ENCODE measurements at regions not wholly inside any gene's neighbourhood (a gene's known extent, or its start where the extent isn't known, plus 50 kb on each side); places are given as distances from the start of the nearest gene placed in this dataset.

DNA sequence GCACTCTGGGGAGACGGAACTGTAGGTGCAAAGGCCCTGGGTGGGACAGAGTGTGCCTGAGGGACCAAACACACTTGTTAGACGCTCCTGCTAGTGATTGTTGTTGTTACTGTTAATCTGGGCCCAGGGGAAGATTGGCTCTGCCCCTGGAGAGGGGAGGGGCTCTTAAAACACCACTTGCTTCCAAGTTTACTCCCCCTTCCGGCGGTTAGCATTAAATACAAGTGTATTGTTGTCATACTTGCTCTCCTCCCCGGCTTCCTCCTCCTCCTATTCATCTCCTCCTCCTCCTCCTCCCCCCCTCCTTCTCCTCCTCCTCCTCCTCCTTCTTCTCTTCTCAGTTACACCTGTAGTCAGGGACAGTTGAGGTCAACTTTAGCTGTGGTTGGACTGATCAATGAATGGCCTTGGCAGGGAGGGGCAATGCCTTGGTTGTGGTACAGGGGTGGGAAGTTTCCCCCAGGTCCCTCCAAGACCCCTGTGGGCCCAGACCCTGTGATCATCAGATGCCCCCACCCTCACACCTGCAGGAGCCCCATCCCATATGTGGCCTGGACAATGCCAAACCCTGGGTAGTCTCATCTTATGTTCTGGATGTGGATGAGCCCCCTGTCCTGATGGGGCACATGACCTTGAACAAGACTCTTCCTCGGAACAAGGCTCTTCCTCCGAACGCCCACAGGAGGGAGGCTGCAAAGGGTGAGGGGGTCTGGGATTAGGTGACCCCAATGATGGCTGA lies 217.3 kb downstream of the PTPRU start:
- no peak for DNase-seq

DNA sequence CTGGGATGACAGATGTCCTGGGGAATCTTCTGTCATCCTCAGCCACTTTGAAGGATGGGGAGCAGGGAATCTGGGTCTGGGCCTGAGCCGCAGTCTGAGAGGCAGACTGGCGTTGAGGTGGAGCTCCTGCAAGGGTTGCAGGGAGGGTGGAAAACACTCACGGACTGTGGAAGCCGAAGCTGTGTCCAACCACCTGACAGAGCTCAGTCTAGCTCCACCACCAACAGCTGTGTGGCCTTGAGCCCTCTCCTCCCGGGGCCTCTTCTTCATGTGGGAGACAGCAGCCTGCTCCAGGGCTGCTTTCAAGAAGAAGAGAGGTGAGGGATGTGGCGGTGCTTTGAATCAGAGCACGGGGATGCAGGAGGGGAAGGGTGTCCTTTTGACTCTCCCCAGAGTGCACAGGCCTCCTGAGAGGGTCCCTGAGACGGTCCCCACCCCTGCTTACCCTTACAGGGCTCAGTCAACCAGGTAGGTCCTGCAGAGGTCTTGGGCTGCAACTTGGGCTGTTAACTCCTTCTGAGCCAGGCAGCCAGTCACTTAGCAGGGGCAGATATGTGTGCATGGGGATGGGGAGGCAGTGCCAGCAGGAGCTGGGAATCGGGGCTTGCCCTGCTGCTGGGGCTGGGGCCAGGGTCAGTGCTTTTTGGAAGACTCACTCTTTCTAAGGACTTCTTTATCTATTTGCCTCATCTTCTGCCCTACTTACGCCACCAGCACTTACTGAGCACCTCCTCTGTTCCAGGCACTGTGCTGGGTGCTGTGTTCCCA lies 216.3 kb downstream of the PTPRU start:
- DNase-seq: no peak

DNA sequence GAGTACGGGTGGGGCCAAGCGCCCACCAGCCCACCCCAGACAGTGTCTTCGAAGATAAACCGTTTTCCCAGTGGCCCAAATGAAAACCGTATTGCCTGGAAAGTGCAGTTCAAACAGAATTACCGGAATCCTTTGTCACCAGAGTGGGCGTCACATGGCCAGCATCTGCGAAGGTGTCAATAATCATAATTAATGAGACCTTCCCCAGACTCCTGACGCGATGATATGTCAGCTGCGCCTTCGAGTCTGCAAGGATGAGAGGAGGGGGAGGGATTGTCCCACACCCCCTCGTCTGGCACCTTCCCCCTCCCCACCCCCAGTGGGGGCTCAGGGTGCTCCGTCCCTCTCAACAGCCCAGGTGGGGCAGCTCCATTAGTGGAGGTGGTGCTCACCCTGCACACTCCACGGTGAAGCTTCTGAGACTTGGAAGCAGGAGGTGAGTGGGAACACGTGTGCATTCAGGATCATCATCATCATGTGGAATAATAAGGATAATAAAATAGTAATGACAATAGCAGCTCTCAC lies 215.1 kb downstream of the PTPRU start:
- no peak for DNase-seq

DNA sequence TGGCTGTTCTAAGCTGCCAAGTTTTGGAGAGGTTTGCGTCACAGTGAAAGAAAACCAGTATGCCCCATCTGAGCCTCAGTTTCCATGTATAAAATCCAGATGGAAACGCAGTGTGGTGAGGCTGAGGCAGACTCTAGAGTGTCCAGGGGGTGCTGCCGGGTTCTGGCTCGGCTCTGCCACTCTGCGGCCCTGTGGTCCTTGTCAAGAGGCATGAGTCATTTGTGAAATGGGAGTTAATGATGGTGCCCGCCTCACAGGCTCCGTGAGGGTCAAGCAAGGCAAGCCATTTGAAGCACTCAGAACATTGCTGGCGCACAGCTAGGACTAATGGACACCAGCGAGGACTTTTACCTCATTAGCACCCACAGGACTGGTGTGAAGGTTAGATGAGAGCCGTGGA lies 214.3 kb downstream of the PTPRU start:
- DNase-seq: no peak

DNA sequence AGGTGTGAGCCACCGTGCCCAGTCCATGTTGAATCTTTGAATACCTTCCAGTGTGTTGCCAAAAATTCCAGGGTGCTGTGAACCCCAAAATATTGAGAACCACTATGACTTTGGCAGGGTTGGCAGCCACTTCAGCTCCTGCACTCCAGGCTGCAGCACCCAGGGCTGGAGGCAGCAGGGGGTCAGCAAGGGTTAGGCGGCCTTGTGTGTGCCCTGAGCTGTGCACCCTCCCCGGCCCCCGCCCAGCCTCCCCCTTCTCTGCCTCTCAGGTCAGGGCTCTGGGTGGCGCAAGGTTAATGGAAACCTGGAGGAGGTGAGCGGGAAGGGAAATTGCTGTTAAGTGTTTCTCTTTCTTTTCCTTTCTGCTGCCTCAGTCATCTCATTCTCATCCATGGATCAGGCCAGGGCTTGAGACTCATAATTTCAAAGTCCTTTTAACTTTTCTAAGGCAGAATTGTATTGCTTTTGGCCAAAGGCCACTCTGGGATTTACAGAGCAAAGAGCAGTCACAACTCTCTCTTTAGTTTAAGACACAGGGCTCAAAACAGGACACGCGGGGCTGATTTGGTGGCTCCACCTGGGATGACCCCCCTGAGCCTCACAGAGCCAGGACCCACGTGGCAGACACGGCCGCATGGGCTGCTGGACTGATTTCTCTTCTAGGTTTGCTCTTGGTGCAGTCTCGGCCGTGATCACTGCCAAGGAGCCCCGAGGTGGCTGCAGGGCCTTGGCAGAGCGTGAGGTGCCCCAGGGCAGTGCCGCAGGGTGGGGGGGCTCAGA lies 212.3 kb downstream of the PTPRU start:
- DNase-seq: no peak

DNA sequence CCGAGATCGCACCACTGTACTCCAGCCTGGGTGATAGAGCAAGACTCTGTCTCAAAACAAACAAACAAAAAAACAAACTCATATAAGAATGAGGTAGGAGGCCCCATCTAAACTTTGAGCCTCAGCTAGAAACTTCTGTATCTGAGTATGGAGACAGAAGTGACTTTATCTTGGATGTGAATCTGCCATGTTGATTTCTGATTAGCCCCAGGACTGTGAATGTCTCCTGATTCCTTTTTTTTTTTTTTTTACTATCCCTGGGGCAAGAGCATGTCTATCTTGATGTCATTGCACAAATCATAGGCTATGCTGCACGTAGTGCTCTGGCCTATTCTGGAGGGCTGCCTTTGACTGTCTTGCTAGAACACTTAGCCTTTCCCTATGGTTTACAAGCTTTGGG lies 211.0 kb downstream of the PTPRU start:
- no peak for DNase-seq

DNA sequence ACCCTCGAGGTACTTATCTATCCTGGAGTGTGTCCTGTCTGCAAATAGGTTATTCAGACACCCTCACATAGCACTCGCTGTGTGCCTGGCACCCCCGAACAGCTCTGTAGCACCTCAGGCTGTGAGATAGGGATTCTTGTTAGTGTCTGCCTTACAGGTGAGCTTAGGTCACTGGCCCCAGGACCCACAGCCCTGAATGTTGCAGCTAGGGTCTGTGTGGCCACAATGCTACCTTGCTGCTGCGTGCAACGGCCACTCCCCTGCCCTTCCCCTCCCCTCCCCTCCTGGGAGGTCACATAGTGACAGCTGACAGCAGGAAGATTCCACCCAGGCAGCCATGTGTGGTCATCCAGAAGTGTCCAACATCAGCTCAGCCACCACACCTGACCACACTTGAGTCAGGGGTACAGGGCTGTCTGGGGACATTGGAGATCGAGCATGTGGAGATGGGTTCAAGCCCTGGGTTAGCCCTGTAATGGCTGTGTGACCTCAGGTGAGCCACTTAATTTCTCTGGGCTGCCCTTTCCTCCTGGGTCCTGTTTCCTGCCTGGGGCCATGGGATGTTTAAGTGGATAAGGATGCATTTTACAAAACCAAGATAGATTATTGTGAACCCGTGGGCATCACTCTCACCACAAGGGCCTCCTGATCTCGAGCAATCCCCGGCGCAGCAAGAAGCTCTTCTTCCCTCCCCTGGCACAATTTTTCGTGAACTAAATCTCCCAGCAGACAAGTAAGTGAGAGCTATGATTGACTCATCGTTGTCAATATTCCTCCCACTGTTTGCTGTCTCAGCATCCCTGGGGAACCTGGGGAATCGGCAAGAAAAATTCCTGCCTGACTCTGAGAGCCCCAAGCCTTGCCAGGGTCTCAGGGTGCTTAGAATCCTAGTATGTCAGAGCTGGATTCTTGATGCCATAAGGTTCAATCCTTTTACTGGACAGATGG lies 208.7 kb downstream of the PTPRU start:
- no peak for DNase-seq

DNA sequence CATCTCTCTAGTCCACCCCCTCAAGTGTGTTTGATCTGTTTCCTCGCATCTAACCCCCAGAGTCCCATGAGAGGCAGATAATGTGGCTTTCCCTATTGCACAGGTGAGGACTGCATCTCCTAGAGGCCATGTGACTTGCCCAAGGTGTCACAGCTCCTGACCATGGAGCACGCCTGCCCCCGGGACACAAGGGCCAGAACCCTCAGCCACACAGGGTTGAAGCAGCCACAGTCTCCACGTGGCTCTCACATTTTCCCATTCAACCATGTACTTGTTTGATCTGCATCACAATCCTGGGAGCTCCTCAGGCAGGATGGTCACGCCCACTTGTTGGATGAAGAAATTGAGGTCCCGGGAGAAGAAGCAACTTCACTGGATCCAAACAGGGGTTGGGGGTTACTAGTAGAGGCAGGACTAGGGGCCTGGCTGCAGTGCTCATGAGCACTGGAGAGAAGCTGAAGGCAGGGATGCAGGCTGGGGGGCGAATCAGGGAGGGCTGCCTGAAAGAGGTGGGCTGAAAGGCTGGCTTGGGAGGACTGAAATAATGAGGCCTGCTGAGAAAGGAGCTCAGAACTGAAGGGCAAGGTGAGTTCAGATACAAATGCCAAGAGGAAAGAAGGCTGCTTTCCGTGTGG lies 207.9 kb downstream of the PTPRU start:
- DNase-seq: no peak

DNA sequence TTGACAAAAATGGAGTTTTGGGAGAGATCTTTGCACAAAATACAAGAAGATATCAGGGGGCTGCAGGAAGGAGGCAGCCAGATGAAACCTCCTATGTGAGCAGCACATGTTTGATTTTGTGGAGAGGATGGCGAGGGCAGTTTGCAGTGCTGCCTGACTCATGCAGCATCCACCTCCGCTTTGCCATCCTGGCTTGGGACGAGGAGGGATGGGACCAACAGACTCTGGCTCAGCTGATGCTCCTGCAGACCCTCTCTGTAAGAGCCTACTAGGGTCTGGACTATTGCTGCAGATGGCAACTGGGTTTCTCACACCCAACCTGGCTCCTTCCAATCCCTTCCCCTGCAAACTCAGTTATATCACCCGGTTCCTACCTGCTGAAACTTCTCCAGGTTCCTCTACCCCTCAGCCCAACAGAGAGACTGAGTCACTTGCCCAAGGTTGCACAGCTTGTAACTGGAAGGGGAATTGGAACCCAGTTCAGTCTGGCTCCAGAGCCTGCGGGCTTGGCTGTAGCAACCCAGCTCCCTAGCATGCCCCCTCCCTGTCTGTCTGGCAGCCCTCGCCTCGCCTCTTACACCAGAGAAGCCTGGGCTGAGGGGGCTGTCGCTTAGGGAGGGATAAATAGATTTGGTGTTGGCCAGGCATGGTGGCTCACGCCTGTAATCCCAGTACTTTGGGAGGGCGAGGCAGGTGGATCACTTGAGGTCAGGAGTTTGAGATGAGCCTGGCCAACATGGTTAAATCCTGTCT lies 205.8 kb downstream of the PTPRU start:
- DNase-seq: no peak

DNA sequence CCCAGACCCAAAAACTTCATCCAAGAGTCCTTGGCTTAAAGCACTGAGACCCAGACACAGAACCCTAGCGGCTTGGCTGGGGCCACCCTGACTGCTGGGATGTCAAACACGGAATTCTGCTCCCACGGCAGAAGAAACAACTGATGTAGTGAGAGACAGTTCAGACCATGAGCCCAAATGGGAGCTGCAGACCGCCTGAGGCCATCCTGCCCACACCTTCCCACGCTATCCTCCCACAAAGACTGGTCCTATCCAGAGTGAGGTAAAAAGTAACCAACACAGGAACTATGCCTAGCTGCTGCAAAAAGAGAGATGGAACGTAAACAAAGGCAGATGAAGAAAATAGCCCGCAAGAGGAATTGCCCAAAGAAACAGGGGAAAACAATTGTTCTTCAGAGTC lies 203.3 kb downstream of the PTPRU start:
- no peak for DNase-seq

DNA sequence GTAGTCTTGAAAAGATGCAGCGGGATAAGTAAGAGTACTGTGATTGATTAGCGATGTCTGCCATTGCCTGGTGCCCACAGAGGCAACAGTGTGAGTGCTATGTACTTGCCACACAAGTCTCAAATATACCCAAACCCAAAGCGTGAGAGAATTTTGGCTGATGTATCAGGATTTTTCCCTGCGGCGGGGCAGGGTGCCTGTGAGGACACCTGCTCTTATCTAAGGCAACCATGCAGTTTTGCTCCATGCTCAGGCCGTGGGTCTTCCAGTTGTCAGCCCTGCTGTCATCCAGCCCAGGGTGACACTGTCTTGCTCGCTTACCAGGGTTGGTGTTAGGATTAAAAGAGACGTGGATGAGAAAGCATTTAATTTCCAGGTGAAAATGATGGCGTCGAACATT lies 202.7 kb downstream of the PTPRU start:
- no peak for DNase-seq

DNA sequence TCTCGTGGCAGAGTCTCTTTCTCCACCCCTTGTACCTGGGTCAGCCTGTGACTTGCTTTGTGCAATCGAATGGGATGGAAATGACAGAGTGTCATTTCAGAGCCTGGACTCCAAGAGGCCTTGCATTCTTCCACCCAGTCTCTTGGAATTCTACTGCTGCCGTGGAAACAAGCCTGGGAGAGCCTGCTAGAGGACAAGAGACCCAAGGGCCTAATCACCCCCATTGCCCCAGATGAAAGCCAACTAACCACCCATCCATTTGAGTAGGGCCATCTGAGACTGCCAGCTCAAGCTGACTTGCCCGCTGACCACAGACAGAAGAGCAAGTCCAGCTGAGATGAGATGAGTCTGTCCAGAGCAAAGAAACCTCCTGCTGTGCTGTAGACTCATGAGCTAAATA lies 201.6 kb downstream of the PTPRU start:
- no peak for DNase-seq

DNA sequence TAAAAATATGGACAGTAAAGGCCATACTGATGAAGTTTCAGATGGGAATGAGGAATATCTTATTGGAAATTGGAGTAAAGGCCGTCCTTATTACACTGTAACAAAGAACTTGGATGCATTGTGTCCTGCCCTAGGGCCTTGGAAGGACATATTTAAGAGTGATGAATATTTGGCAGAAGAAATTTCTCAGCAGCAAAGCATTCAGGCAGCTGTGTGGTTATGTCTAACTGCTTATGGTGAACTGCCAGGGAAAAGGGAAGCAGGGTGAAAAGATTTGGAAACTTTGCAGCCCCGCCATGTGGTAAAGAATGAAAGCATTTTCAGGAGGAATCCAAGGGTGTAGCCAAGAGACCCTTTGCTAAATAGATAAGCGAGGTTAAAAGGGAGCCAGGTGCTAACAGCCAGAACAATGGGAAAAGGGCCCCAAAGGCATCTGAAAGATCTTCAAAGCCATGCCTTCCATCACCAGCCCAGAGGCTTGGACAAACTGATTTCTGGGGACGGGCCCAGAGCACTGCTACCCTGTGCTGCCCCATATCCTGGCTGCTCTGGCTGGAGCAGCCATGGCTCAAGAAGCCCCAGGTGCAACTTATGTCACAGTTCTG lies 200.0 kb downstream of the PTPRU start:
- DNase-seq: no peak

DNA sequence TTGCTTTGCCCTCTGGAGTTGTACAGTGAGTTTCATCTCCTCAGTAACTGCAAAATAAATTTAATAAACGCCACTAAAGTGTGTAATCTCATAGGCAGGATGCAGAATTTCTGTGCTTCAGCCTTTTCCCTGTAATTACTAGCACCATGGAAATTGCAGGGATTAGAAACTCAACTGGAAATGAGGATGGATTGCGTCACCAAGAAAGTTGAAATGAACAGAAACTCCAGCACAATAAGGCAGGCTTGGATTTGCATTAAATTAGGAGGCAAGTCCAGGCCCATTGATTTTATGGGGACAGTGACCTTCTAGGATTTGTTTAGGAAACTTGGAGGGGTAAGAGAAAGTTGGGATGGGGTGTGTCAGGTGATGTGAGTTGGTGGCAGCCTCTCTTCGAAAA lies 197.5 kb downstream of the PTPRU start:
- no peak for DNase-seq

DNA sequence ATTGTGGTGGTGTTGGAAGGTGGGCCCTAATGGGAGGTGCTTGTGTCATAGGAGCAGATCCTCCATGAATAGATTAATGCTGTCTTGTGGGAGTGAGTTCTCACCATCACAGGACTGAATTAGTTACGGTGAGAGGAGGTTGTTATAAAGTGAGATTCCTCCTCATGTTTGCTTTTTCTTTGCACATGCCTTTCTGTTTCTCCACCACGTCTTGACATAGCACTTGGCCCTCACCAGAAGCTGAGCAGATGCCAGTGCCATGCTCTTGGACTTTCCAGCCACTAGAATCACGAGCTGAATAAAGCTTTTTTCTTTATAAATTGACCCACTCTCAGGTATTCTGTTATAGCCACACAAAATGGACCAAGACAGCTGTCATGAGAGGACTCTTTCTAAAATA lies 194.8 kb downstream of the PTPRU start:
- no peak for DNase-seq

DNA sequence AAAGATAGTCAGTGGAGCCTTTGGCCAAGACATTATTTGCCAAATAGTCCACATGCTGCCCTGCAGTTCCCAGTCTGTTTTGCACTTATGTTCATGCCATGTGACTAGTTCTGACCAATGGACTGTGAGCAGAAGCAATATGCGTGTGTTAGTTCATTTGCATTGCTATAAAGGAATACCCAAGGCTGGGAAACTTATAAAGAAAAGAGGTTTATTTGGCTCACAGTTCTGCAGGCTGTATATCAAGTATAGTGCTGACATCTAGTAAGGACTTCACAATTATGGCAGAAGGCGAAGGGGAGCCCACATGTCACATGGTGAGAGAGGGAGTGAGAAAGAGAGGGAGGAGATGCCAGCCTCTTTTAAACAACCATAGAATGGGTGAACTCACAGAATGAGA lies 193.3 kb downstream of the PTPRU start:
- no peak for DNase-seq

DNA sequence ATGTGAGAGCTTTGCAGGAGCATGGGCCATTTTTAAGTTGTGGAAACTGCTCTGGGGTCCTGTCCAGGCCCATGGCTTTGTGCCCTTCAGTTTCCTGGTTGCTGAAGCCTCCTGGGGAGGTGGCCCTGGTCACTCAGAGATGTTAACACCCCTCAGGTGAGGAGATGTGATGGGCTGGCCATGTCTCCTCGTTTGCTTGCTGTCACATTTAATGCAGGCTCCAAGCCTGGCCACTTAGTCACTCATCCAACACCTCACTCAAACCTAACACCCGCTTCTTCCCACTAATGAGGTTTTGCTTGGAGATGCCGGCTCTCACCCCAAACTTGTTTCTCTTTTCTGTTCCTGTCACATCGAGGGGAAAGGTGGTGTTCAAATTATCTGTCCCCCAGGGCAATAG lies 192.7 kb downstream of the PTPRU start:
- DNase-seq: no peak

DNA sequence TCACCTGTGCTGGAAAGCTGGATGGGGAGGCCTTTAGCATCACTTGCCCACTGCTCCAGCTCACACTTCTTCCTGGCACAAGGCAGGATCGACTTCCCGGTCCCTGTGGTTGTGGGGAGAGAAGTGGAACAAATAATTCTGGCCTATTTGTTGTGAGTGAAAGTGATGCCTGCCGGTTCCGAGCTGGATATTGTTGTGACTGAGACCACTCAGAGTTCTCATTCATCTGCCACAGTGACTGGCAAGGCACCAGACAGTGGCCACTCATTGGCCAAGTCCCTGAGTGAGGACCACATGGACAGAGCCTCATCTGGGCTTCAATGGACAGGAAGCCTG lies 191.9 kb downstream of the PTPRU start:
- no peak for DNase-seq

DNA sequence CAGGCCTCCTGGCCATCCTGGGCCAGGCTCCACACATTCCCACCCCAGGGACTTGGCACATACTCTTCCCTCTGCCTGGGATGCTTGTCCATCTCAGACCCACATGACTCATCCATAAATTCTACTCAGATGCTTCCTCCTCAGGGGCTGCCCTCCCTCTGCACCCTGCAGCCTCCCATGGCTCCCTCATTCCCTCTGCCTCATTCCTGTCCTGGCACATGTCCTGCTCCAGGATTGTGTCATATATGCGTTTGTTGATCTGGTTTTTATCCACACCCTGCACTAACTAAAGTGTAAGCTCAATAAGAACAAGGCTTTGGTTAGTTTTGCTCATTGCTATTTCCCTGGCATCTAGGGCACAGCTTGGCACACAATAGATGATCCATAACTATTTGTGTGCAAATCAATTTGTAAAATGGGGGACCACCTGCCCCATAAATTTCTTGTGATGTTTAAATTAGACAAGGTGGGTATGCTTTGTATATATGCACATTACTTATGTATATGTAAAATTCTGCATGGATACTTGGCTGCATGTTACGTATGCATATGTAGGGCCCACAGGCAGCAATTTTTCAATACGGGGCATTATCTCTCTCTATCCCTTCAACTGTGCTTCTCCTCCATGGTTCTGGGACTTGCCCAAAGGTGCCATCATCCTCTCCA lies 191.4 kb downstream of the PTPRU start:
- no peak for DNase-seq

DNA sequence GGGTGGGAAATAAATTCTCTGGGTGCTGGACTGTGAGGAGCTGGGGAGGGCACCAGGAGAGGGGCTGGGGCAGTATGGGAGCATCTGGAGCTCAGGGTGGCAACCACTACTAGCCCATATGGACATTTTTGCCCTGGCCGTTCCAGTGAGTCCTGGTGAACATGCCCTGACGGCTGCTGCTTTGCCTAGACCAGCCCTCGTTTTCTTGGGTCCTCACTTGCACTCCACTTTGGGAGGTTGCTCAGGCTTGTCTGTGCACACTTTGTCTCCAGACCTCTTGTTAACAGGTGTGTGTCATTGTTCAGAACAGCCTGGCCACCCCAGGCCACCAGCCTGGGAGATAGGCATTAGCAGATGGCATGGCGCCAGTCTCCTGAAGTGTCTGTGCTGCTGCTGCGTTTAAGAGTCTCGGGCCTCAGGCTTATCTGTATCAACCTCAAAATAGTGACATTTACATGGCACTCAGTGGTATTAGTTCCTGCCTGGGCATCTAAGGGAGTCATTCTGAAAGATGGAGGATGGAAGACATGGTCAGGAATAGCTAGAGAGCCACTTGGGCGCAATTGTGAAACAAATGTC lies 190.5 kb downstream of the PTPRU start:
- DNase-seq: no peak
